Endothelial cell of umbilical vein (primary cell): ENCODE measurements at regions not wholly inside any gene's neighbourhood (a gene's known extent, or its start where the extent isn't known, plus 50 kb on each side); places are given as distances from the start of the nearest gene placed in this dataset.

Experiments used
- BruUV-seq: library from RNA; stranded (reverse); fragments of 400-500 nt; replicated peaks from 2 replicates; lab custom pipeline; 2021; lab: Mats Ljungman, UMichigan
- CTCF ChIA-PET: fragments of 300-600, 350-600 bp; sonication (Branson Sonifier 250); formaldehyde crosslinking; loops from one replicate; lab custom pipeline; 2021; ENCODE audit warnings: antibody characterized with exemption, inconsistent platforms; lab: Charles Lee
- POLR2A ChIA-PET: fragments of 300-600, 350-600 bp; sonication (Branson Sonifier 250); formaldehyde crosslinking; loops from one replicate; lab custom pipeline; 2021; ENCODE audit warnings: antibody characterized with exemption, inconsistent platforms; lab: Charles Lee
- DNase-seq: peaks from one replicate; pipeline ENCODE4 v3.0.0-alpha.2; 2011; ENCODE audit warnings: low read depth, low spot score
- FAIRE-seq: peaks from 2 replicates; lab custom pipeline; 2011; peaks lifted over from hg19 to GRCh38; lab: Jason Lieb, UNC
- H2AFZ ChIP-seq: 2 replicates; pipeline ENCODE4 v1.6.0; 2012; ENCODE audit warnings: low read depth, low read length, control low read depth, inconsistent platforms
- H3K27ac ChIP-seq: 2 replicates; pipeline ENCODE4 v1.5.1; 2011; ENCODE audit warnings: low read depth, mild to moderate bottlenecking, control low read depth, low read length, moderate library complexity; ENCODE audit not compliant: insufficient read depth
- H3K27me3 ChIP-seq, 2 experiments: 2 replicates each; pipeline versions ENCODE4 v1.6.0 to v1.6.1; 2011; ENCODE audit warnings: low read length in 2 of 2, mixed read lengths in 1 of 2; ENCODE audit not compliant: control insufficient read depth in 2 of 2, insufficient read depth in 2 of 2
- H3K36me3 ChIP-seq, 2 experiments: 2 replicates in 1 of 2; 3 replicates in 1 of 2; pipeline ENCODE4 v1.5.1; 2011; ENCODE audit warnings: low read length in 2 of 2, mild to moderate bottlenecking in 1 of 2, moderate library complexity in 1 of 2; ENCODE audit not compliant: control insufficient read depth in 2 of 2, insufficient read depth in 2 of 2; ENCODE audit errors: extremely low read depth in 1 of 2
- H3K4me1 ChIP-seq: 3 replicates; pipeline ENCODE4 v1.5.1; 2011; ENCODE audit warnings: mild to moderate bottlenecking, low read length; ENCODE audit not compliant: control insufficient read depth, insufficient read depth; ENCODE audit errors: extremely low read depth
- H3K4me2 ChIP-seq: 2 replicates; pipeline ENCODE4 v1.6.1; 2011; ENCODE audit warnings: low read length, control low read depth, mixed read lengths; ENCODE audit not compliant: insufficient read depth
- H3K4me3 ChIP-seq, 3 experiments: fragments of 200-600 bp in 1 of 3; sonication (generic), shearing (Covaris generic) in 1 of 3; replicated peaks in 1 of 3; 2 replicates each; pipeline ENCODE4 v1.5.1; 2011 to 2016; ENCODE audit warnings: control low read depth in 3 of 3, low read length in 3 of 3, mild to moderate bottlenecking in 2 of 3, inconsistent platforms in 1 of 3, low read depth in 1 of 3, moderate library complexity in 1 of 3; ENCODE audit not compliant: insufficient read depth in 1 of 3
- H3K79me2 ChIP-seq: 2 replicates; pipeline ENCODE4 v1.6.0; 2012; ENCODE audit warnings: low read length, inconsistent platforms; ENCODE audit not compliant: control insufficient read depth, insufficient read depth
- H3K9ac ChIP-seq: replicated peaks from 2 replicates; pipeline ENCODE3; 2011; ENCODE audit warnings: low read length, control low read depth; ENCODE audit not compliant: insufficient read depth; ENCODE audit errors: extremely low read depth
- H3K9me1 ChIP-seq: replicated peaks from 3 replicates; pipeline ENCODE4 v1.6.0; 2011; ENCODE audit warnings: mild to moderate bottlenecking, low read length; ENCODE audit not compliant: control insufficient read depth, insufficient read depth; ENCODE audit errors: extremely low read depth
- H3K9me3 ChIP-seq: replicated peaks from 2 replicates; pipeline ENCODE4 v1.5.1; 2012; ENCODE audit warnings: low read length, inconsistent platforms; ENCODE audit not compliant: control insufficient read depth, insufficient read depth
- H4K20me1 ChIP-seq: replicated peaks from 2 replicates; pipeline ENCODE3; 2011; ENCODE audit warnings: mild to moderate bottlenecking, low read length; ENCODE audit not compliant: control insufficient read depth, insufficient read depth; ENCODE audit errors: extremely low read depth
- EZH2 ChIP-seq: IDR thresholded peaks from 2 replicates; pipeline ENCODE4 v1.6.1; 2012; ENCODE audit warnings: borderline replicate concordance, low read depth, mild to moderate bottlenecking, moderate library complexity, low read length, inconsistent platforms; ENCODE audit not compliant: severe bottlenecking
- FOS ChIP-seq: IDR thresholded peaks from 2 replicates; pipeline ENCODE4 v1.6.1; 2011; ENCODE audit warnings: mild to moderate bottlenecking, low read length, moderate library complexity, borderline replicate concordance; ENCODE audit not compliant: insufficient read depth
- GATA2 ChIP-seq: IDR thresholded peaks from 2 replicates; pipeline ENCODE4 v1.7.0; 2011; ENCODE audit warnings: low read depth, mild to moderate bottlenecking, moderate library complexity, mixed read lengths, low read length; ENCODE audit not compliant: insufficient read length, insufficient read depth
- JUN ChIP-seq: IDR thresholded peaks from 2 replicates; pipeline ENCODE4 v1.6.1; 2011; ENCODE audit warnings: borderline replicate concordance, low read depth; ENCODE audit not compliant: insufficient read length, insufficient read depth
- MAX ChIP-seq: IDR thresholded peaks from 2 replicates; pipeline ENCODE4 v1.6.1; 2011; ENCODE audit not compliant: insufficient read depth, insufficient read length
- MYC ChIP-seq: IDR thresholded peaks from one replicate; pipeline ENCODE4 v1.6.1; 2011; ENCODE audit warnings: mild to moderate bottlenecking, low read depth, low read length
- POLR2A ChIP-seq: IDR thresholded peaks from 2 replicates; pipeline ENCODE4 v1.6.1; 2012; ENCODE audit warnings: low read depth, mild to moderate bottlenecking, control low read depth, low read length
- POLR2AphosphoS5 ChIP-seq: IDR thresholded peaks from 2 replicates; pipeline ENCODE4 v1.6.1; 2012; ENCODE audit warnings: low read depth, mild to moderate bottlenecking, control low read depth, low read length, moderate library complexity; ENCODE audit not compliant: insufficient read depth
- dilution Hi-C: fragments of 300-500 bp; cut with MboI; formaldehyde crosslinking; loops from one replicate; pipeline ENCODE4 v1.15.0; 2019; ENCODE audit warnings: low sequenced_read_pairs; ENCODE audit not compliant: extremely low pct_ligation_motif_present
- intact Hi-C: fragments of 100-400 bp; cut with micrococcal nuclease; formaldehyde crosslinking; loops from one replicate; pipeline ENCODE4 v1.10.0; 2022
- TF ChIP-seq, protein P1 (sequence below), 2 donors: IDR thresholded peaks; 1 replicate in 1 of 2; 2 replicates in 1 of 2; pipeline ENCODE4 v1.5.1; 2011; ENCODE audit warnings: low read length in 2 of 2, mild to moderate bottlenecking in 2 of 2, moderate library complexity in 2 of 2, control low read depth in 1 of 2, inconsistent platforms in 1 of 2, low read depth in 1 of 2; ENCODE audit not compliant: insufficient read depth in 1 of 2; ENCODE audit errors: extremely low read depth in 1 of 2

DNA sequence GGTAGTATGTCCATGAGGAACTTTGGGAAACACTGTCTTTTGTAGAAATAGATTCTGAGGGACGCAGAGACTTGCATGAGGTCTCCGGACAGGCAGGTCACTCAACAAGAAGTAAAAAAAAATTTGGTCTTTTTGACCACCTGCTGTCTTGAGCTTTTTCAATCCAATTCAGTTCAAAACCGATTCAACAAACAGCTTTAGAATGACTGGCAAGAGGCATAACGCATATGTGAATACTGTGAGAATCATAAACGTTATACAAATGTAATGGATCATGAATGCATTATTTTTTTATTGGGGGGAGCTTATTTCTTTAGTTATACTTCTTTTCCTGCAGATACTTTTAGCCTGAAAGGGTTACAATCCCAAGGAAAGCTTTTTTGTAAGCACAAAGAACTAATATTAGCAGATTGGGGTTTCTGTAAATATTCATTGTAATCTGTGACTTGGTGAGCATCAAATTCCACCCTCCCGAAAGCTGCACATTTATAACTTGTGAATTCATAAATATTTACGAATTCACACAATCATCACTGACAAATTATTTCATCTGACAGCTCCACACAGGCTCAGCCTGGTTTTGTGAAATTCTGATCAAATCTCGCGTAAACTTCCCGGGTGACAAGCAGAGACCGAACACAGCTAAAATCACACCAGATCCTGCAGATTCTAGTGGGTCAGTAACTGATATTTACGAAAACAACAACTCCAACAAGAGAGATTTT lies 507.7 kb downstream of the MN1 start:
- intact Hi-C loops = no loop called here
- no peak overlapping the region for H3K4me2 ChIP-seq
- dilution Hi-C loops = no loop called here
- H3K9me3 ChIP-seq = no peaks in the 10 kb centered on the region
- no peaks in the 10 kb centered on the region for H4K20me1 ChIP-seq
- no peak overlapping the region for H3K4me3 ChIP-seq
- no TSS peak for BruUV-seq
- no peak overlapping the region for H2AFZ ChIP-seq
- H3K4me1 ChIP-seq = peaks cover 17% of the 10 kb centered on the region
- CTCF ChIA-PET = interaction anchor here (0.7 kb wide), 1 partner anchor 38 kb away, joined by 4 read pairs; no protein-coding TSS in a partner anchor
- no peak for TF ChIP-seq GATA2
- TF ChIP-seq POLR2A = no peak
- no peak for TF ChIP-seq JUN
- no peak for TF ChIP-seq EZH2
- TF ChIP-seq, protein P1, sequence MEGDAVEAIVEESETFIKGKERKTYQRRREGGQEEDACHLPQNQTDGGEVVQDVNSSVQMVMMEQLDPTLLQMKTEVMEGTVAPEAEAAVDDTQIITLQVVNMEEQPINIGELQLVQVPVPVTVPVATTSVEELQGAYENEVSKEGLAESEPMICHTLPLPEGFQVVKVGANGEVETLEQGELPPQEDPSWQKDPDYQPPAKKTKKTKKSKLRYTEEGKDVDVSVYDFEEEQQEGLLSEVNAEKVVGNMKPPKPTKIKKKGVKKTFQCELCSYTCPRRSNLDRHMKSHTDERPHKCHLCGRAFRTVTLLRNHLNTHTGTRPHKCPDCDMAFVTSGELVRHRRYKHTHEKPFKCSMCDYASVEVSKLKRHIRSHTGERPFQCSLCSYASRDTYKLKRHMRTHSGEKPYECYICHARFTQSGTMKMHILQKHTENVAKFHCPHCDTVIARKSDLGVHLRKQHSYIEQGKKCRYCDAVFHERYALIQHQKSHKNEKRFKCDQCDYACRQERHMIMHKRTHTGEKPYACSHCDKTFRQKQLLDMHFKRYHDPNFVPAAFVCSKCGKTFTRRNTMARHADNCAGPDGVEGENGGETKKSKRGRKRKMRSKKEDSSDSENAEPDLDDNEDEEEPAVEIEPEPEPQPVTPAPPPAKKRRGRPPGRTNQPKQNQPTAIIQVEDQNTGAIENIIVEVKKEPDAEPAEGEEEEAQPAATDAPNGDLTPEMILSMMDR (IDR thresholded peaks at IDR 0.05; ENCODE audit: extremely low read depth in 1 of 2, insufficient read depth in 1 of 2, low read depth in 1 of 2, low read length in 2 of 2) = no peak
- TF ChIP-seq POLR2AphosphoS5 = no peak
- TF ChIP-seq MYC = no peak
- no peak for TF ChIP-seq MAX
- no peak for TF ChIP-seq FOS
- H3K79me2 ChIP-seq = no peaks in the 10 kb centered on the region
- DNase-seq = no peak
- H3K27me3 ChIP-seq = no peaks in the 10 kb centered on the region
- no peak overlapping the region for H3K9ac ChIP-seq
- POLR2A ChIA-PET = no interaction called here
- no peak for FAIRE-seq
- H3K27ac ChIP-seq = no peak overlapping the region
- H3K9me1 ChIP-seq = no peaks in the 10 kb centered on the region
- H3K36me3 ChIP-seq = no peaks in the 10 kb centered on the region
